ENCODE measurements at regions not wholly inside any gene's neighbourhood (a gene's known extent, or its start where the extent isn't known, plus 50 kb on each side); places are given as distances from the start of the nearest gene placed in this dataset.
"Not testable (repeated sequence)": the region's sequence is repeated elsewhere in the genome, so short reads cannot be mapped to it uniquely, and the experiment has no call there.

GRCh38 chr1:47599777-47600176 is 161.9 kb downstream of the FOXD2 start:
- H3K36me3 ChIP-seq (ENCODE audit: control insufficient read depth, insufficient read depth, low read length) = no peaks in the 10 kb centered on the region
- no peak overlapping the region for H3K4me3 ChIP-seq (replicated peaks; ENCODE audit: low read depth, low read length)
- TF ChIP-seq CTCF (IDR thresholded peaks at IDR 0.05; ENCODE audit: insufficient read depth, low read length, poor library complexity, severe bottlenecking) = no peak
- no peaks in the 10 kb centered on the region; the same call in 1 of the 2 replicates for H3K27me3 ChIP-seq (replicated peaks; ENCODE audit: control insufficient read depth, insufficient read depth, low read length)
- DNase-seq (ENCODE audit: extremely low read depth, insufficient read length) = no peak

GRCh38 chr1:47602491-47602890 is 164.6 kb downstream of the FOXD2 start:
- DNase-seq (ENCODE audit: extremely low read depth, insufficient read length); H3K36me3 ChIP-seq (ENCODE audit: control insufficient read depth, insufficient read depth, low read length); H3K27me3 ChIP-seq (replicated peaks; ENCODE audit: control insufficient read depth, insufficient read depth, low read length); H3K4me3 ChIP-seq (replicated peaks; ENCODE audit: low read depth, low read length): not testable (repeated sequence)

GRCh38 chr1:47604869-47605268 is 167.0 kb downstream of the FOXD2 start:
- H3K27me3 ChIP-seq (replicated peaks; ENCODE audit: control insufficient read depth, insufficient read depth, low read length); DNase-seq (ENCODE audit: extremely low read depth, insufficient read length); H3K36me3 ChIP-seq (ENCODE audit: control insufficient read depth, insufficient read depth, low read length); H3K4me3 ChIP-seq (replicated peaks; ENCODE audit: low read depth, low read length): not testable (repeated sequence)

- DNase-seq (ENCODE audit: extremely low read depth, insufficient read length) = no peak
- Histone ChIP-seq H3K36me3 (ENCODE audit: control insufficient read depth, insufficient read depth, low read length) (no peaks in the 10 kb centered on the region), H3K27me3 (replicated peaks; ENCODE audit: control insufficient read depth, insufficient read depth, low read length) (no peaks in the 10 kb centered on the region), H3K4me3 (replicated peaks; ENCODE audit: low read depth, low read length) (no peak overlapping the region)
- TF ChIP-seq CTCF (IDR thresholded peaks at IDR 0.05; ENCODE audit: insufficient read depth, low read length, poor library complexity, severe bottlenecking) = no peak
Observed at GRCh38 chr1:47608296-47608875, 170.5 kb downstream of the FOXD2 start.

- no peaks in the 10 kb centered on the region for H3K27me3 ChIP-seq (replicated peaks; ENCODE audit: control insufficient read depth, insufficient read depth, low read length)
- no peak for TF ChIP-seq CTCF (IDR thresholded peaks at IDR 0.05; ENCODE audit: insufficient read depth, low read length, poor library complexity, severe bottlenecking)
- DNase-seq (ENCODE audit: extremely low read depth, insufficient read length) = no peak
Observed at GRCh38 chr1:47611992-47612391, 174.1 kb downstream of the FOXD2 start.

GRCh38 chr1:47612819-47613218 is 175.0 kb downstream of the FOXD2 start:
- DNase-seq (ENCODE audit: extremely low read depth, insufficient read length) = no peak
- no peak for TF ChIP-seq CTCF (IDR thresholded peaks at IDR 0.05; ENCODE audit: insufficient read depth, low read length, poor library complexity, severe bottlenecking)
- Histone ChIP-seq H3K36me3 (ENCODE audit: control insufficient read depth, insufficient read depth, low read length) (no peaks in the 10 kb centered on the region), H3K27me3 (replicated peaks; ENCODE audit: control insufficient read depth, insufficient read depth, low read length) (no peaks in the 10 kb centered on the region), H3K4me3 (replicated peaks; ENCODE audit: low read depth, low read length) (no peak overlapping the region)

More at GRCh38 chr1:47611992-47612391, 174.1 kb downstream of the FOXD2 start:
- Histone ChIP-seq H3K36me3 (ENCODE audit: control insufficient read depth, insufficient read depth, low read length) (no peaks in the 10 kb centered on the region), H3K4me3 (replicated peaks; ENCODE audit: low read depth, low read length) (no peak overlapping the region)

- H3K27me3 ChIP-seq (replicated peaks; ENCODE audit: control insufficient read depth, insufficient read depth, low read length) = no peaks in the 10 kb centered on the region
- no peak for TF ChIP-seq CTCF (IDR thresholded peaks at IDR 0.05; ENCODE audit: insufficient read depth, low read length, poor library complexity, severe bottlenecking)
- no peak overlapping the region for H3K4me3 ChIP-seq (replicated peaks; ENCODE audit: low read depth, low read length)
- H3K36me3 ChIP-seq (ENCODE audit: control insufficient read depth, insufficient read depth, low read length) = no peaks in the 10 kb centered on the region
- no peak for DNase-seq (ENCODE audit: extremely low read depth, insufficient read length)
Observed at GRCh38 chr1:47616036-47616435, 178.2 kb downstream of the FOXD2 start.
